ENCODE measurements at regions not wholly inside any gene's neighbourhood (a gene's known extent, or its start where the extent isn't known, plus 50 kb on each side); places are given as distances from the start of the nearest gene placed in this dataset.

- no peak for TF ChIP-seq CTCF (IDR thresholded peaks at IDR 0.05; ENCODE audit: low read depth, low read length, missing control alignments)
- H3K4me3 ChIP-seq (ENCODE audit: low read depth, low read length): no peak overlapping the region
- DNase-seq (ENCODE audit: low read depth): no peak
- in situ Hi-C loops (cut with HindIII; ENCODE audit: low sequenced_read_pairs): no loop called here
Observed at GRCh38 chr6:74070091-74070490, 374.1 kb downstream of the CD109 start.

- no peak overlapping the region for H3K4me3 ChIP-seq (ENCODE audit: low read depth, low read length)
- TF ChIP-seq CTCF (IDR thresholded peaks at IDR 0.05; ENCODE audit: low read depth, low read length, missing control alignments): no peak
- DNase-seq (ENCODE audit: low read depth): no peak
- in situ Hi-C loops (cut with HindIII; ENCODE audit: low sequenced_read_pairs): no loop called here
Observed at GRCh38 chr6:74069089-74069581, 373.1 kb downstream of the CD109 start.

GRCh38 chr6:74066168-74066871, 370.3 kb downstream of the CD109 start:
- DNase-seq (ENCODE audit: low read depth): no peak
- in situ Hi-C loops (cut with HindIII; ENCODE audit: low sequenced_read_pairs): no loop called here
- no peak overlapping the region for H3K4me3 ChIP-seq (ENCODE audit: low read depth, low read length)
- no peak for TF ChIP-seq CTCF (IDR thresholded peaks at IDR 0.05; ENCODE audit: low read depth, low read length, missing control alignments)

GRCh38 chr6:74065705-74066104, 369.7 kb downstream of the CD109 start:
- no peak for TF ChIP-seq CTCF (IDR thresholded peaks at IDR 0.05; ENCODE audit: low read depth, low read length, missing control alignments)
- no peak overlapping the region for H3K4me3 ChIP-seq (ENCODE audit: low read depth, low read length)
- in situ Hi-C loops (cut with HindIII; ENCODE audit: low sequenced_read_pairs): no loop called here
- no peak for DNase-seq (ENCODE audit: low read depth)

GRCh38 chr6:74063391-74063790, 367.4 kb downstream of the CD109 start:
- in situ Hi-C loops (cut with HindIII; ENCODE audit: low sequenced_read_pairs): no loop called here
- DNase-seq (ENCODE audit: low read depth): no peak
- TF ChIP-seq CTCF (IDR thresholded peaks at IDR 0.05; ENCODE audit: low read depth, low read length, missing control alignments): no peak
- no peak overlapping the region for H3K4me3 ChIP-seq (ENCODE audit: low read depth, low read length)

GRCh38 chr6:74061201-74061600, 365.2 kb downstream of the CD109 start:
- no peak for DNase-seq (ENCODE audit: low read depth)

More at GRCh38 chr6:74061201-74061600, 365.2 kb downstream of the CD109 start:
- in situ Hi-C loops (cut with HindIII; ENCODE audit: low sequenced_read_pairs): no loop called here
- no peak overlapping the region for H3K4me3 ChIP-seq (ENCODE audit: low read depth, low read length)
- TF ChIP-seq CTCF (IDR thresholded peaks at IDR 0.05; ENCODE audit: low read depth, low read length, missing control alignments): no peak
